ENCODE measurements at regions not wholly inside any gene's neighbourhood (a gene's known extent, or its start where the extent isn't known, plus 50 kb on each side); places are given as distances from the start of the nearest gene placed in this dataset.
"Not testable (repeated sequence)": the region's sequence is repeated elsewhere in the genome, so short reads cannot be mapped to it uniquely, and the experiment has no call there.

DNA sequence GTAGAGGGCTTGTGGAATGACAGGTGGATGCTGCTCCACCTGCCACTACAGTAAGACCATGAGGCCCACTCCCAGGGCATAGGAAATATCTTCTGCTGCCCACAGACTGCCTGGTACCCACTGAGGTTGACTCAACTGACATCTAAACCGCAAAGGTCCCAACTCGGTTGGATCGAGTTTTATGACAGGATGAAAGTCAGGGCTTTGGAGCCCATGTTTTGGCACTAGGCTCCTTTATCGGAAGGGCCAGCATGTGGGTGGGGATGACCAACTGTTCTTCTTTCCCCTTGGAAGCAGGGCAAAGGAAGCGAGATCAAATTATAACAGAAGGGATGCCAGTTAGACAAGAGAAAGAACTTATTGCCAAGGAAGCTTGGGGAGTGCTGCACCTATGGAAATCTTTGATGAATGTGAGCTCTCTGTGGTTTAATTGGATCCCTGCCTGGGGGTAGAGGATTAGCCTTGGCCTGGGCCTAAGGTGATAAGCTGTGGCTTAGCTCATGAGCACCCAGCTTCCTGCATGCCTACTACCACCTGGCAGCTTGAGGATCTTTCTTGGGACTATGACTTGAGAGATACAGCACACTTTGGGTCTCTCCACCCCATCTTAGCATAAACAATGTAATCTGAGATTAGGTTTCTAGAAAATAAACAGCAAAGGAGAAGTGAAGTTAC, 121.8 kb downstream of the KCNA5 start:
- DNase-seq (ENCODE audit: low read depth): no peak

DNA sequence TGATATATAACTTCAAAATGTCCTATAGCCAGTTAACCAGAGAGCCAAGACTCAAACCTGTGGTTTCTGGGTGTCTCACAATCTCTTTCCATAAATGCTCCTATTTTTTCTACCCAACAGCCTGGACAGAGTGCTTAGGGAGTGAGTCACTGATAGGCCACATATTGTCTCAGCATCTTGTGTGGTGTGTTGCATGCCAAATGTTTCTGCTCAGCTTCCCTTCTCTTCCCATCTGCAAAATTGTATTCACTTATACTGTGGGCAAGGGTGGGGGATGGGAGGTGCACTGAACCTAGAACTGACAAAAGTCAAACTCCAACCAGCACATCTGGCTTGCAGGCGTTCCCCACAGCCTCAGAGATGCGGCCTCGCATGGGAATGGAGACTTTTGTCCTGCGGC, 123.3 kb downstream of the KCNA5 start:
- peak; percentile 89 for DNase-seq (ENCODE audit: low read depth)

DNA sequence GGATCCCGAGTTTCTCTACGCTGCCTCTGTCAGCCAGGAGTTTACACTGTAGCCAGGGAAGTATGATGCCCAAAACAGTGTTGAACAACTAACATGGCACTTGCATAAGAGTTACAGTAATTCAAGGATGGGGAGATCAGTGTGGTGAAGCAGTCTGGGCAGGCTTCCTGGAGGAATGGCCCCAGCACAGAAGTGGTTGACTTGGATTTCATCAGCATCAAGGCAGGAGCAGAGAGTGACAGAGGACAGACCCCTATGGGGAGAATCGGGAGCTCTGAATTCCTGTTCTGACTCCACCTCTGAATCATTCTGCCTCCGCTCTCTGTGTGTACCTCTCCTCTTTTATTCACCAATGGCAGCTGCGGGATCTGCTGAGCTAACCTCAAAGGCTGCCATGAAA, 124.5 kb downstream of the KCNA5 start:
- DNase-seq (ENCODE audit: low read depth): no peak

DNA sequence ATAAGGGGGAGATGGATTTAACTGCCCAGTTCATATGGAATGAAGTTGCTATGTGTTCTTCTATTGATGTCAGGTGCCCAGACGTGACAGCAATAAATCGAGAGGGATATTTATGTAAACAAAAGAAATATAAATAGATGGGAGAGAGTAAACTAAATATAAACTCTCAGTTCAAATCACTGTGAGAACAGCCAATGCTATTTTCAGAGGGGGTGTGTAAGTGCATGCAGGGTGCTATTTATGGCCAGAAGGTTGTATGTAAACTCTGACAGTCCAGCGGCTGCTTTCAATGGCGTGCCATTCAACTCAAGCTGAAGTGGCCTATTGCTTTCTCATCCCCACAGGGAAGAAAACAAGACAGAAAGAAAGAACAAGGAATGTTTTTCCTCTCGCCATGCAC, 127.2 kb downstream of the KCNA5 start:
- no peak for DNase-seq (ENCODE audit: low read depth)

DNA sequence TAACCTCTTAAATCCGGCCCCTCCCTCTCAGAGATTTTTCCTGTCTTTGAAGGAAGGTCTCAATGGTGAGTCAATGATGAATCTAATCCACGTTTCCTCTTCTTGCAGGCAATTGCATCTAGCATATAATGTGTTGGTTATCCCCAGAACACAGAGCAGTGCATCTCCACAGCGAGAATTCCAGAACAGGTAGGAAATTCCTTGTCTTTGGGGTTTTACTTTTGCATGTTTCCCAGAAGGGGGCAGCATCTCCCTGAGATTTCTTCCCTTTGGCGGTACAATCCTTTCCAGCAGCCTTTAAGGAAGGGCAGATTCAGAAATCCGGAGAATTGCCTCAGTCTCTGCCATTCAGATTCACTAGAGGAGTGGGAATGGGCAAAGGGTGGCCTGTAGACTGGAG, 128.0 kb downstream of the KCNA5 start:
- DNase-seq (ENCODE audit: low read depth): peak; percentile 49

DNA sequence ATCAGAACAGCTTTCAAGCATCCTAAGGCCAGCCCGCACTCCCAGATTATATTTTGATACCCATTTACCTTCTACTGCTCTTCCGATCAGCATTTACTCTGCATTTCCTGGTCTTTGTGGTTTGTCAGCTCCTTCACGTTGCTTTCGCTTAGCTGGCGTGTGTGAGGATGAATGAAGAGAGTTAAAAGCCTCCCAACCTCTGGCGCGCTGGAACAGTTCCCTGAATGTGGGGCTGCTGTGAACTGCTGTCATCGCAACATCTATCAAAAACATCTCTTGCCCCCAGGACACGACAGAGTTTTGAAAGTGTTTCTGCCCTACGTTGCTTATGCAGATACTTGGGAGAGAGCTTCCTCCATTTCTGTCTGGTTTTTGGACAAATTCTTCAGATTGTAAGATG, 129.2 kb downstream of the KCNA5 start:
- no peak for DNase-seq (ENCODE audit: low read depth)

DNA sequence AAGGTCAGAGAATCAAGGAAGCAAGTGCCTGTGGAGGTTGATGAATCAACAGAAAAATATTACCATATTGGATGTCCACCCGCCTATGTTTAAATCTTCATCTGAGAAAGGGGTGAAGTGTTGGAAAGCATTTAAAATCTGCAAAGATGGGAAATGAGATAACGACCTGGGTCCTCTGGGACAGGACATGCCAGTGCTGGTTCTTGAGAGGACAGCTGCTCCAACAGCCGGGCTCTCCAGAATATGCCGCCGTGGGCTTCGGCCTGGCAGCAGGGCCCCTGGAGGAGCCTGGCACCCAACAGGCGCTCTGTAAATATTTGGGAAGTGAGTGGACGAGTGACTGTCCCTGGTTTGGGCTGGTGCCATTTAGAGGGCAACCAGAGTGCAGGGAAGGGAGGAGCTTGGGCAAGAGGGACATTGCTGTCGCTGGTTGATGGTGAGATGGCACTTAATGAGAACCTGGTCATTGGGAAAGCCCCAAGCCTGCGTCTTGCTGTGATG, 129.9 kb downstream of the KCNA5 start:
- DNase-seq (ENCODE audit: low read depth): no peak

DNA sequence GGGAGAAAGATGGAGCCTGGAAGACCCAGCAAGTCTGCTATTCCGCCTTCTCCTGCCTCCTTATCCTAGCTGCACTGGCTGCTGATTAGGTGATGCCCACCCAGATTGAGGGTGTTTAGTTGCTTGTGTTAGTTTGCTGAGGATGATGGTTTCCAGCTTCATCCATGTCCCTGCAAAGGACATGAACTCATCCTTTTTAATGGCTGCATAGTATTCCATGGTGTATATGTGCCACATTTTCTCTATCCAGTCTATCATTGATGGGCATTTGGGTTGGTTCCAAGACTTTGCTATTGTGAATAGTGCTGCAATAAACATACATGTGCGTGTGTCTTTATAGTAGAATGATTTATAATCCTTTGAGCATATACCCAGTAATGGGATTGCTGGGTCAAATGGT, 131.7 kb downstream of the KCNA5 start:
- DNase-seq (ENCODE audit: low read depth): not testable (repeated sequence)

DNA sequence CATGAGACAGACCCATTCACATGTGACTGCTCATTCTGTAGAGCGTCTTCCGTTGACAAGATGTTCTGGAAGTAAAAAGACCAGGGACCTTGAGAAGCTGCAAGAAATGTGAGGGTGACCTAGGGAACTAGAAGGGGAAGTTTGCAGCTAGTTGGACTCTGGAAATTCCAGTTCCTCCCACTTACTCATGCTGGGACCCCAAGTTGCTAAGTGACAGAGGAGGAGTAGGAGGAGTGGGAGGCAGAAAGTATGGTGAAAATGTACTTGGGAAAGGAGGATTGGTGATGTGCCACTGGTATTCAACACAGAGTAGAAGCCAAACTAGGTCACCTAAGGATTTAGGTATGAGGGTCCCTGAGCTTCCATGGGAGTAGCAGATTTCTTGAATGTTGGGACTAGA, 132.4 kb downstream of the KCNA5 start:
- DNase-seq (ENCODE audit: low read depth): no peak

DNA sequence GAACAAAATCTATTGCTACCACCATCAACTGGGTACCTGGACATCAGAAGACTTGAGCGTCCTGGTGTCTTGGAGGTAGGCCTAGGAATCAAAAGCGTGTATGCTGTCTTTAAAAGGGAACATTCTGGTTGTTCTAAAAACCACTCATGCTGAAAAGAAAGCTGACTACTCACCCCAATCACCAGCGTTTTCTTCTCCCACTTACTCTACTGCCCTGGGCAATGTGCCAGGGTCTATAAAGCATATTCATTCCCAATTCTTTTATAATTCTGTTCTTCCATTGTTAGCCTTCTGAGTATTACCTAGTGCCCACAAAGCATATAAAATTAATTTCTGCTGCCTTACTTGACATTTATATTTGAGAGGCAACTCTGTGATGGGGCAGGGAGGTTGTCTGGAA, 133.4 kb downstream of the KCNA5 start:
- peak; percentile 37 for DNase-seq (ENCODE audit: low read depth)

DNA sequence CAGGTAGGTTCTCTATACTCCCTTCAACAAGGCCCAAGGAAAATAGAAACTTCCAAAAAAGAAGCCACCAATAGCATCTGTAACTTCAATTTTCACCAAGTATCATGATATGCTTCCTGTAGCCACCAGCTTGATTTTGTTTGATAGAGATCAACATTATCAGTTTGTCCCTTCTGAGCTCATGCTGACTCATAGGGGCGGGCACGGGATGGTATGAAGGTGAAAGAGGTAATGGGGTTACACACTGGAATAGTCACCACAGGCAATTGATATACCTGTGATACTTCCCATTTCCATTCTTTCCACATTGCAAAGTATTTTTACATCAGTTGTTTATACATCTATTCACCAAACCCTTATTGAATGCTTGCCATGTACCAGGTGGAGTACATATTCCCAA, 134.1 kb downstream of the KCNA5 start:
- no peak for DNase-seq (ENCODE audit: low read depth)

DNA sequence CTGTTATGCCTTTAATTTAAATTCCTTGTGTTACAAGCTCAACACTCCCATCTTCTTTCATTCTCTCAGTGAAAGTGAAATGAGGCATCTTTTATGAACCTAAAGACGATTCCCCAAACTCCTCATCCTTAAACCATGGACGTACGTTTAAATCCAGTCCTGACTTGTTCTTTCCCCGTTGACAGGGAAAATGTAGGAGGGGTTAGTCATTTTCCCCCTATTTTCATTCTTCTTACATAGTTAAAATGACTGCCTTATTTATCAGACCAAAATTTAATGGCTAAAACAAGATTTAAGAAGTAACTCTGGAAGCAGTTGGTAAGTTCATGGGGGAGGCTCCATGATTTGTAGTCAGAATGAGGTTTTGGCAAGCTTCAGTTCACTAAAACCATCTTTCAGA, 134.9 kb downstream of the KCNA5 start:
- DNase-seq (ENCODE audit: low read depth): no peak

DNA sequence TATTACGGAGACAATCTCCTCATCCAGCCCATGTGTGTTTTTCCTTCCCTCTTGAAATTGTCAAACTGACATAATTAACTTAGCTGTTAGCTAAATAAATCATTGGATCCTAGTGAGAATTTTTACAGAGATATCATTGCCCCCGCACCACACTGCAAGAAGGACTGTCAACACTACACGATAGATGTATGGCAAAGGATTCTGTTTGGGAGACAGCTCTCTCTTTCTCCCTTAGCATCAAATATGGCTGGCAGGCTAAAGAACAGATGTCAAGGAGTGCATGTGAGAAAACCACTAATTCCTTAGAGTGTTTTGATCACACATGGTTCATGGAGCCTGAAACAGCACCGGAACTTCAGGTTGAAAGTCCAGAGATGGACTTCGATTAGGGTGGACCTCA, 136.8 kb downstream of the KCNA5 start:
- no peak for DNase-seq (ENCODE audit: low read depth)

DNA sequence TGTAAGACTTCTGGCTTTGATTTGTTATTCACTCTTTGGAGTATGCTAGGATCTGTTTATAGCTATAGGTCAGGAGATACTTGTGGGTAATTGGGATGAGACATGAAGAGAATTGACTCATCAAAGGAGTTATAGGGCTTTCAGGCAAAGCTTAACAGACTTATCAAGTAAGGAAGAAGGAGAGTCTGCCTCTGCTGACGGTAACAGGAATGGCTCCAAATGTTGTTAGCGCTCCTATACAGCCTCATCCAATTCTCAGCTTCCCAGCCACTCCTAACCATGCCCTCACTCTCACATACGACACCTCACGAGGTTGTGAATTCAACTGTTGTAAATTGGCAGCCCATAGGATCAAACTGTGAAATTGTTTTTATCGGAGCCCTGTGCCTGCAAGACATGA, 140.5 kb downstream of the KCNA5 start:
- DNase-seq (ENCODE audit: low read depth): no peak

DNA sequence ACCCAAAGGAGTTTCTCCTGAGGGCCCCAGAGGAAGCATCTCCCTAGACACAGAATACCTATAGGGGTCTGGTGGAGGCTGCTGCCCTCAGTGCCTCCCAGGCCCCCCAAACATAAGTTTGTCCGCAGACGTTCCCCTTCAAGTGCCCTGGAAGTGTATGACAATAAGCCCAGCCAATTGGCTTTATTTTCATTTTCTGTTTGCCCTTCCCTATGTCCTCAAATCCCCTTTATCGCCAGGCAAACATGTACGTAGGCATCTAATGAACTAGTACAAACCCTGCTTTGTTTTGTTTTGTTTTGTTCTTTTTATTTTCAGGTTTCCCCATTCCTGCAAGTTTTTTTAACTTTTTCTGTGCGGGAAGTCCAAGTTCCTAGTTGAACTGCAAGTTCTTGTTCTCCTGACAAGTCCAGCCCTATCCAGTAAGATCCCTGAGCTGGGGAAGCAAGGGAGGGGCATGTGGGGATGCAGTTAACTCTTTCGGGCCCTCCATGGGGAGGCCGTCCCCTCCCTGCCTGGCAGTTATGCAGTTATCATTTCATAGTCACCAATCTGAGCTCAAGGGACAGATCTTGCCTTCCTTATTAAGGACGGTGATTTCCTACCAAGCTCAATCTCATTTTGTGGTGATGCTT, 141.9 kb downstream of the KCNA5 start:
- DNase-seq (ENCODE audit: low read depth): no peak

DNA sequence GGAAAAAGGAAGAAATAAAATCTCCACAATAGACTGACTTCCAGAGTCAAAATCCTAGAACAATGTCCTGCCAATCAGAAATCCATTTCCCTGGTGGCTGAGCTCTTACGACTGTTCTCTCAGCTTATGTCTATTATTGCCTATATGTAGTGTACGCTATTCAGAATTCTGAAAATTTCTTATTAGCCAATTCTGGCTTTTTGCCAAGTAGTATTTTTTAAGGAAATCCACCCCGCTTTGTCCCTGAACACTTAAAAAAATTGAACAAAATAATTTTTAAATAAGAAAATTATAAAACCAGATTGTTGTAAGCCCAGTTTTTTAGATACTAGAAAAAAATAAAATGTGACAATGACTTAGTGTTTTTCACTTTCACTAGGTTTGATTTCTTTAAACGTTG, 143.0 kb downstream of the KCNA5 start:
- no peak for DNase-seq (ENCODE audit: low read depth)

DNA sequence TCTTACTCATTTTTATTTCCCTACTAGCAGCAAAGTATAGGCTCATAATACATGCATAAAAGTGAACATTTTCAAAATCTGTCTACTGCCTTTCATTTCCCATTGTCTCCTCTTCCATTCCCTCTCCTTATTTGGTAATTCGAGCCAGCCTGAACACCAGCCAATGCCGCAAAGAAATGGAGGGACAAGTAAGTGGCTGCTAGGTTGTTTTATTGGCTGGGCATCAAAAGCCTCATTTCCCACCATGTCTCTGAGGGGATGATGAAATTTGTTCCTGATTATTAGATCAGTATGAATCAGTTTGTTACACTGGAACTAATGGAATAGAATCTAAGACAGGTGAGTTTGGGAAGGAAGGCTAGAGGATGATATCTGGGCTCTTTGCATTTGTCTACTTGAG, 143.5 kb downstream of the KCNA5 start:
- DNase-seq (ENCODE audit: low read depth): no peak

DNA sequence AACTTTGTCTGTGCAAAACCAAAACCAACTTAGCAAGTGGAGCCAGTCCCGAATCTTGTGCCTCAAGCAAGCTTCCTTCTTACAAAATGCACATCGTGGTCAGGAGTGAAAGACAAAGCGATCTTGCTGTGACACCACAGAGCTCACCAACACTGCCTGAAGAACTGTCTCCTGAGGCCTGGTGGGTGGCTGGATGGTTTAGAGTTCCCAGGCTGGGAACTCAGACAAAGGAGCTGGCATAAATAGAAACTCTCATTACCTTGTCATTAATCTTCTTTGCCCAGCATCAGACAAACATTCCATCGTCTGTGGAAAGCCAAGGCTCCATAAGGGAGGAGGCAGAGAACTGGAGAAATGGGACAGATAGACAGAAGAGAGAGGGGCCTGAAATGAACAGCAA, 144.8 kb downstream of the KCNA5 start:
- peak; percentile 9 for DNase-seq (ENCODE audit: low read depth)

DNA sequence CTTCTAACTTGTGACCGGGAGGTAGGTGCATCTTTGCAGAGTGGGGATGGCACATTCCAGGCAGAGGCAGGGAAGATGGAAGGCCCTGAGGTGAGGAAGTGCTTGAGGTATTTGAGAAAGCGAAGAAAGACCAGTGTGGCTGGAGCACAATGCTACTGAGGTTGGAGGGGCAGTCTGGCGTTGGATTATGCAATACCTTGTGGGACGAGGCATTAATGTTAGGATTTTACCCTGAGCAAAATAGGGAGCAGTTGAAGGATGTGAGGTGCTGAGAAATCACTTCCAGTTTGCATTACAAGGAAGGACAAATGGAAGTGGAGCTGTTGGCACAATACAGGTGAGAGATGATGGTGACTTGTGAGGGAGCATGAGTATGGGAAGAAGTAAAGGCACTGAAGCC, 145.5 kb downstream of the KCNA5 start:
- DNase-seq (ENCODE audit: low read depth): no peak

DNA sequence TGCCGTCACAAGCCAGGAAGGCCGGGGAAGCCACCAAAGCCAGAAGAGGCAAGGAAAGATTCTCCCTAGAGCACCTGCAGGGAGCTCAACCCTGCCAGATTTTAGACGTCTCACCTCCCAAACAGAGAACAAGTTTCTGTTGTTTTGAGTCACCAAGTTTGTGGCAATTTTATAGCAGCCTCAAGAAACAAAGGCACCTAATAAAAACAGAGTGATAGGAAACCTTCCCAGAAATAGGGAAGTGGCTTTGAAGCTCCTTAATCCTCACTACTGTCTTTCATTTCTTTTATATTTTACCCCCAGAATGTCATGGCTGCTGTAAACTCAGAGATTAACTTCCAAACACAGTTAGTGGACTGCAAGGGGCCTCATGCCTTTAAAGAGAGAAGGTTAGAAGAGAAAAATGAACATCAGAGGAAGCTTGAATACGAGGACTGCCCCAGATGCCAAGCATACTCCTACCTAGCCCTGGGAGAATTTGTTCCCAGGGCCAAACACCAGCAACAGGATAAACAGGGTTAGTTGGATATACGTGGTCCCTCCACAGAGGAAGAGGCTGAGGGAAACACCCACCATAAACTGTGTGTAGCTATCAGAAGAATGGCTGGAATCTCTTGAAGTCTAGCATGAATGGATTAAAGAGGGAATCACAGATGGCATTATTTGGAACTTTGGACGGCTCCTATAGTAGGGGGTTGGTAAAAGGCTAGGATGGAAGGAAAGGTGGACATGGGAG, 148.3 kb downstream of the KCNA5 start:
- no peak for DNase-seq (ENCODE audit: low read depth)

DNA sequence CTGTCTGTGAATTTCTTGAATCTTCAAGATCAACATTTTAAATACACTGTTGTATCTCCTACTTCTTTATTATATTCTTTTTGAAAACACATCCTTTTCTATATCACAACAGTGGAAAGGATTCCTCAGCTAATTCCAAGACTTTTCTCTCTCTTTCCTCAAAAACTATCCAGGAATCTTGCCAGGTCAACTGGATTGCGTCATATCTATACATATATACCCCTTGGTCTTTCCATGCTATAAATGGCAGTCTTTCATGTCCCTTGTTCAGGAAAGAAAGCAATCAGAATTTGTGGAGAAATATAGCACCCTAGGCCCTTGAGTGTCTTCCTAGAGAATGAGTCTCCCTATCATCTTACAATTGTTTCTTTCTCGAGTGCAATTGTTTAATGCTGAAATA, 149.0 kb downstream of the KCNA5 start:
- no peak for DNase-seq (ENCODE audit: low read depth)

DNA sequence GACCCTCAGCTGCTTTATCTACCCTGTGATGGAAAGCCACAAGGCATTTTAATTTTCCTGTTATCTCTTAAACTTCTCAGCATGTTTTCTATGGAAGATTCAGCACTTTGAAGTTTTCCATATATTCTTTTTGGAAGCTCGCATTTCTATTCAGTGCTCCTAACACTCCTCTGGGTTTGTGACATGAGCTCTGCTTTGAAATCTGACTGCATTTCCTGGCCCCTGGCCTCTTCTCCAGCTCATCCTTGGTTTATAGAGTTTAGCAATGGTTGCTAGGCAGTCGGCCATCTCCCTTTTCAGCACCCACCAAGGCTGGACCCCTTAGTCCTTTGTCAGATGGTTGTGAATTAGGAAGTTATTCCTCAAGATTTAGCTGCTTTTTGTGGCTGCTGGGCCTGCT, 150.6 kb downstream of the KCNA5 start:
- no peak for DNase-seq (ENCODE audit: low read depth)

DNA sequence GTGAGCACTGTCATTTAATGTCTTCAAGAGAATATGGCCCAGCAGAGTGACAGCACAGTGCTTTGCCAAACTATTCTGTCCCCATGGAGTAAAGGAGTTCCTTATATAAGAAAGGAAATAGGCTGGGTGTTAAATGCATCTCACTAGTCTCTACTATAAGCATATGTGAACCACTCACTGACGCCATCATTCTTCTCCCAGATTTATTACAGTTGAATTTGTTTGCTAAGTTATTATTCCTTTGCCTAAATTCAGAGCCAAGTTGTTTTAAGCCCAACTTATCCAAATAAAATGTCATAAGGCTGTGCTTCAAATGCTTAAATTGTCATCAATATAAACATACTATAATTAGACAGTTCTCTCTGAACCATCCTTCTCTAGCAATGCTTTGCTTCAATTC, 151.6 kb downstream of the KCNA5 start:
- no peak for DNase-seq (ENCODE audit: low read depth)

All from renal cortical epithelial cell (primary cell).